ENCODE measurements at regions not wholly inside any gene's neighbourhood (a gene's known extent, or its start where the extent isn't known, plus 50 kb on each side); places are given as distances from the start of the nearest gene placed in this dataset.
"Not testable (repeated sequence)": the region's sequence is repeated elsewhere in the genome, so short reads cannot be mapped to it uniquely, and the experiment has no call there.

DNA sequence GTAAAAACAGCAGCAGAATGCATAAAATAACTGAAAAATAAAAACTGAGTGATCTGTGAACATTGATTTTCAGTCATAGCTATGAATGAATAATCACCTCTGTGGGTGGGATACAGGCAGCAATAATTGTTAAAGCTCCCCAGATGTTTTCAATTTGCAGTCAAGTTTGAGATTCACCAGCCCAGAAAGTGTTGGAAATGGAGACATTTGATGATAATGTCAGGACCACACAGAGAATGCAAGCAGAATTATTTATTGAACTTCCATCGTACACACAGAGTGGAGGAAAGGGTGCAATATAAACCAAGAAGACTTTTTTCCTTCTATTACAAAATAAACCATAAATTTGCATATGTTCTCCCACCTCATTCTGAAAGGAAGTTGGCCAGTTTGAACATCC is 601.7 kb downstream of the ANKRD7 start:
- no peak for DNase-seq

DNA sequence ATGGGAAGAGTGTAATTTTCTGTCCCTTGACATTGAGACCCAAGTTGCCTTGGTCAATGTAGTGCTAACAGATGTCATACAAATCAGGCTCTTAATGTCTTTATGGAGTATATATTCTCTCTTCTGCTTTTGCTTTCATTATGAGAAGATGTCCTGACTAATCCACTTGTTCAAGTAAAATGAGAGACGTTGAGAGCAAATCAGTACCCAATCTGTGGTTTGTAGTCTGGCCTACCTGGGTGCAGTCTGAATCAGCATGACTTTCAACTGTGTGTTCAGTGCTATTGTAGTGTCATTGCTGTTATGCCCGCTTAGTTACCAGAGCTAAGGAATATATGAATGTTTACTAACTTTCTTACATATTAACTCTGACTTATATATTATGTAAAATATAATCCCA is 612.4 kb downstream of the ANKRD7 start:
- DNase-seq = no peak

DNA sequence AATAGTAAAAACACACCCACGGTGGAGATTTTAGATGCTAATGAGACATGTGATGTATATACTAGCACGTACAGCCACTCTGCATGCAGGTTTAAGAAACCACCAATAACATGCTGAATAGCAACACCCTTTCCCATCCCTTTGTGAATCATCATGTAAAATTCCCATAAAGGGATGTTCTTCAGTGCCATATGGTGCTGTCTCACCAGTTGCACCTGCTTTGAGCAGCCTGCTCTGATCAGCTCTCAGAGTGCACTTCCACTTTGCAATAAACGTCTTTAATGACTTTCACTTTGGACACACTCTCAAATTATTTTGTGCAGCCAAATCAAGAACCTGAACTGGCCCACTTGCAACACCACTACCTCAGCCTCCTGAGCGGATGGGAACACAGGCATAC is 615.0 kb downstream of the ANKRD7 start:
- peak in 1 of 14 donors; percentile 38 for DNase-seq

DNA sequence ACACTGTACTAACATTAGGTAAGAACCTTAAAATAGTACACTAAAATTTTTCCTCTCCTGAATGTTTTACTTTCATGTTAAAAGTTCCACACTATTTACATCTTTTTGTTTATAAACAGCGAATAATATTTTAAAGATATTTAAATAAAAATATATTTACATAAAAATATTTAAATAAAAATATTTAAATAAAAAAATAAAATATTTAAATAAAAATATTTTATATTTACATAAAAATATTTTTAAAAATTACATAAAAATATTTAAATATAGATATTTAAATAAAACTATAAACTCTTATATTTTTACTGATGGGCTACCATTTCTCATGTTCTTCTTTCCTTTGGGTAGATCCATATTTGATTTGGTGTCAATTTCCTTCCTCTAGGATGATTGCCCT is 619.0 kb downstream of the ANKRD7 start:
- no peak for DNase-seq

DNA sequence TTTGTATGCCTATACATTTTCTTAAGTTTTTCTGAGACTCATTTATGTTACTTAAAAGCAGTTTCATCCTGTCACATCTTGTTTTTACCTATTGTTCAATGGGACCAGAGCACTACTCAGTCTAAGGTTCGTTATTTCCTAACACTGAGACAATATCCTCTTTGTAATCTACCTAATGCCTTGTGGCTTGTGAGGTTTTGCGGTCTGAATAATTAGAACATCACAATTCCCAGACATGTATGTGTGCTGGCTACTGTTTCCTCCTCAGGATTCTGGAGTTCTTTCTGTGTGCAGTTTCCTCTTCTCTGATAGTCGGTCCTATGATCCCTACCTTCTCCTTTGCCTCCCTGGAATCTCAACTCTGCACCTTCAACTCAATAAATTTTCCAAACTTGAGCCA is 620.2 kb downstream of the ANKRD7 start:
- no peak for DNase-seq

DNA sequence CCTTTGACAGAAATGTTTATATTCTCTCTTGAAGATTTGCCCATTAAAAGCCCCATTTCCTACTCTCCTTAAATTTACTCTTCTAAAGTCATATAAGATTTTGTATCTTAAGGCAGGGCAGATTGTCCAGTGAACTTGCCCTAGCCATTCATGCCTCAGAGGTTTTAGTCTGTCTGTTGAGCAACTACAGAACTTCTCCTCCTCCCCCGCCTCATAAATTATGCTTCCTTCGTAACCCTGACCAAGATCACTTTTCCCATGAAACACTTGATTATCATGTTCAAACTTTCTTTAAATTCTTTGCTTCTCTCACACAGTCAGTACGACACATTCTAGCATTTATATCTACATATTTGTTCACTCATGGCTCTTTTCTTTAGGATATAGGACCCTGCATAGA is 621.3 kb downstream of the ANKRD7 start:
- no peak for DNase-seq

DNA sequence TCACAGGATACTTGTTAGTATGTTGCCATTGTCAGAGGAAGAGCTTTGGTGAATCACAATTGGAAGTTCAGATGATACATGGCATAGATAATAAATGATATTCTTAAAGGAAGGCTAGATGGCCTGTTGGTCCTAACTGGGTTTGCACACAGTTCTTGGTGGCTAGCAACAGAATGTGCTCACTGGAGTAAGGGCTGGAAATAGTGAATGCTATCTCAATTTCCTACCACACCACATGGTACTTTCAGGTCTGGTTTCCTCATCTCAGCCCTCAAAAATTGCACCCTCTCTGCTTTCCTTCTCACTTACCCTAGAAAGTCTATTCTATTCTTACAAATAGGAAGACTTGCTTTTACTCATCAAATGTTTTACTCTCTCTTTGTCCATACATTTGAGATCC is 622.5 kb downstream of the ANKRD7 start:
- no peak for DNase-seq

DNA sequence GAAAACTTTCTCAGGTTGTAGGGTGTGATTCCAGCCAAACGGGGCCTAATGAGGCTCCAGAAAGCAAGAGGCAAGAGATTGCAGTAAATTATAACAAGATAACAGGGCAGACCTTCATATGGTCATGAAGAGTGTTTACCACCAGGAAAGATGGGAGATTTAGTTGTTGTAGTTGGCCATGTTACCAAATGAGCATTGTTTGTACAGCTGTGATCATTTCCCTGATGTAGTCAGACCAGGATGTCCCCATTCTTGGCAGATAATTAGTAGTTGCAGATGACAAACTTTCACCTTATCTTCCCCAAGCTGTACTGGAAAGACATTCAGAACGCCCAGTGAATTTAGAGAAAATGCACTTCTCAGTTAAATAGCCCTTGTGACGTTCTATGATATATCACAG is 630.8 kb downstream of the ANKRD7 start:
- DNase-seq = no peak

DNA sequence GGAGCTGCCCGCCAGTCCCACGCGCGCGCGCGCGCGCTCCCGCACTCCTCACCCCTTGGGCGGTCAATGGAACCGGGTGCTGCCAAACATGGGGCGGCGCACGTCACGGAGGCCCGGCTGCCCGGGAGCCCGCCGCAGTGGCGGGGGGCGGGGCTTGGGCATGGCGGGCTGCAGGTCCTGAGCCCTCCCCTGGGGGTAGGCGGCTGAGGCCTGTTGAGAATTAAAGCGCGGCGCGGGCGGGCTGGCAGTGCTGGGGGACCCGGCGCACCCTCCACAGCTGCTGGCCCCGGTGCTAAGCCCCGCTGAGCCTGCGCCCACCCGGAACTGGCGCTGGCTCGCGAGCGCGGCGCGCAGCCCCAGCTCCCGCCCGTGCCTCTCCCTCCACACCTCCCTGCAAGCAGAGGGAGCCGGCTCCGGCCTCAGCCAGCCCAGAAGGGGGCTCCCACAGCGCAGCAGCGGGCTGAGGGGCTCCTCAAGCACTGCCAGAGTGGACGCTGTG is 634.2 kb downstream of the ANKRD7 start:
- peak in 1 of 14 donors; percentile 10 for DNase-seq

DNA sequence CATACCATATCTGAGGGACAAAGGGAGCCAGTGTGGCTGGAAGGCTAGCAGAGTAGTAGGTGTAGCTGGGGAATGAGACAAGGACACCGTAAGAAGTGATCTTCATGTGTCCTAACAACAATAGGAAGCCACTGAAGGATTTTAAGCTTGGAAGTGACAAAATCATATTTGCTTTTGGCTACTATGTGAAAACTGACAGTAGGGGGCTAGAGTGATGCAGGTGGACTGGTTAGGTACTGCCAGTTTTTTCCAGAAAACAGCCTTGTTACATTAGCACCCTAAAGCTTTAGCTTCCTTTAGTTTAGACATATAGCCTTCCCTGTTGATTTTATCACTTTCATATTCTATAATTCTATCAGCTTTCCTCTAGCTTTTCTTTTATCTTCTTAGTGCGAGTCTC is 637.1 kb downstream of the ANKRD7 start:
- DNase-seq = peak in 1 of 14 donors; percentile 57

DNA sequence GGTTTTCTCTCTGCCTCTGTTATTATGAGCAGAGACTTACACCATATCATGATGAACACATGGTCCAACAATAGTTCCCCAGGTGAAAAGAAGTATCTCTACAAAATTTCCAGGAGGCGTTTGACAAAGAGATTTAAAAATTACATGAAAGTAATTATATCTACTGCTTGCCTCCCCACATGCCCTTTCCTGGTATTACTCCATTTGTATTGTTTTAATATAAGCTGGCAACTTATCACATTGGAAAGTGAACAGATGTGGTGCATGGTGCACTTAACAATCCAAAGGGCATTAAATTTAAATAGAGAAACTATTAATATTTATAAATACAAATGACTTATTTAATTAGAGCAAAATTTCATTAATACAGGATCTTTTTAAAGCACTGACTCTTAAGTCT is 638.2 kb downstream of the ANKRD7 start:
- no peak for DNase-seq

DNA sequence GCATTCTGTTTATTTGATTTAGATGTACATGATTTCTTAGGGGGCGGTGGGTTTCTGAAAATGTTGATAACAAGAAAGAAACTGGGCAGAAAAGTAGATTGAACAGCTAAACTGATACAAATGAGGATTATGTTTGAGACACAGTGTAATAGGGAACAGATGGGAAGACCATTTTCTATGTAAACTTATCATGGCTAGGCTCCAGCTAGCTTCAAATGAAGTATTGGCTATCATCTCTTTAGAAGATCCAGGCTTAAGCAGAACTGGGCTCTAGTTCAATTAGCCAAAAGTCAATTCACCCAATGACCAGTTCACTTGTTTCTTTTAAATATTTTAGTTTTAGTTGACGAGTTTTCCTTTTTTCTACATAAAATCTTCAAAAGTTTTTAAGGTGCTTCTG is 639.5 kb downstream of the ANKRD7 start:
- peak in 1 of 14 donors; percentile 22 for DNase-seq

DNA sequence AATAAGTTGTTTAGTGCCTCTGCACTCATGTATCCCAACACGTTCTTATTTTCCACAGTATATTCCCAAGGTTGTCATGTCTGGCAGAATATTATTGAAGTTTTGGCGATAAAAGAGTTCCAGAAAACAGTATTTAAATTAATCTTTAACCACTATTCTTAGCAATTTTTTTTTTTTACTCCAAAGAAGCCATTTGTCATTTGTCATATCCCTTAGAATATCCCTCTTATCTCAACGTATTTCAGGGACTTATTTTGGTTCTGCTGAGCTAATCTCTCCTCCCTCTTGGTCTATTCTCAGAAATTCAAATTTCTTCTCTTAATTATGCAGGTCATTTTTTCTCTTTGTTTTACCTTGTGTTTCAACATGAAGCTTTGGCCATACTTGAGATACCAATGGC is 643.4 kb downstream of the ANKRD7 start:
- no peak for DNase-seq

DNA sequence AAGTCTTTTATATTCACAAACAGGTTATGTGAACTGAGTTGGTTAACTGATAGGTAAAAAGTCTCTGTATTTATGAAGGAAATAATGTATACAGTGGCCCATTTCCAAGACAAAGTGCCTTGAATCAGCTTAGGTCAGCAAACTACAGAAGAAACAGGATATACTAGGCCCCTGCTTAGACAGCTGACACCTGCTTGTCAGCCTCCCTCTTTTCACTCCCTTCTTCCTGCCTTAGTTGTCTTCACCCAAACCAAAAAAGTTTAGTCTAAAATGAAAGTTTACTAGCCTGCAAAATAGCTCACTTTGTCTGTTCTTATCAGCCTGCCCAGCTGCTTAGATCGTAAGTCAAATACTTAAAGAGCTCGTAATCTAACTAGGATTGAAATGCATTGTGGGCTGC is 644.6 kb downstream of the ANKRD7 start:
- DNase-seq = not testable (repeated sequence)

DNA sequence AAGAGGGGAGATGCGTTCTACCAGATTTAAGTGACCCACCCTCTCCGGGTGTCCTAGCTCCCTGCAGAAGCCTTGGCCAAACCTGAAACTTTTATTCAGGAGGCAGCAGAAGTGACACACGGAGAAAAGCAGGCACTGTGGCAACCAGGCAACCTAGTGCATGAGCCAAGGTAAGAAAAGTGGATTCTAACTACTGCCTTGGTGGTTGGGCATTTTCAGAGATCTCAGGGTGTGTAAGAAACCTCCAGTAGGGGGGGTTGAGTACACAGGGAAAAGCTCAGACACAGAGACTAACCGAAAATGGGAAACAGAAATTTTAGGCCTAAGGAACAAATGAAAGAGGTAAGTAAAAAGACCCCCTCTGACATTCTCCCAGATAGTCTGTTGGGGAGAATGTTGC is 645.7 kb downstream of the ANKRD7 start:
- DNase-seq = no peak

DNA sequence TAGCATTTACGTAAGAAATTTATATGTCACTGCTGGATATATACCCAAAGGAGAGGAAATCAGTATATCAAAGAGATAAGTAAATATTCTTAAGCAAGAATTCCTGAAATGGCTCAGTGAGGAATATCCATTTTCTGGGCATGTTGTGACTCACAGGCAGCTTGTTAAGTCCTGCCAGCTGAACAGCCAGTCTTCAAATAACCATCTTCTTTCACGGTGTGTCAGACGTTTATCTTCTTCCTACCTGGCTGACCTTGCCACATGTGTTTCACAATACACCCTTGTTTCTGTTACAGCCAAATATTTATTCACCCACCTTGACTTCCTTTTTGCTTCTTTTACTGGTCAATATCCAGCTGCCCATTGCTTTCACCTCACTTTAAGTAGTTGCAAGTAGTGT is 648.1 kb downstream of the ANKRD7 start:
- DNase-seq = no peak

DNA sequence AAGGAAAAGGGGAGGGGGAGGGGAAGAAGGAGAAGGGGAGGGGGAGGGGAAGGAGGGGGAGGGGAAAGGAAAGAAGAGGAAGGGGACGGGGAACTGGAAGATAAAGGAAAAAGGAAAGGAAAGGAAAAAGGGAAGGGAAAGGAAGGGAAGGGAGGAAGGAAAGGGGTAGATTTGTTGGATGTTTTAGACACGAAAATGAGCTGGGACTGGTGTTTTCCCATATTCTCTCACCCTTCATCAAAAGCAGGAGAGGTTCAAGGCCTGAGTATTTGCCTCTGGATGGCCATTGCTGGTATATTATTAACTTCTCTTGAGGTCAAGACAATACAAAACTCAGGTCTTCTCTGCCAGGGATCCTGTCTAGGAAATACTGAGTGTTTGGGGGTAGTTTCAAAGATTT is 652.7 kb downstream of the ANKRD7 start:
- DNase-seq = no peak

DNA sequence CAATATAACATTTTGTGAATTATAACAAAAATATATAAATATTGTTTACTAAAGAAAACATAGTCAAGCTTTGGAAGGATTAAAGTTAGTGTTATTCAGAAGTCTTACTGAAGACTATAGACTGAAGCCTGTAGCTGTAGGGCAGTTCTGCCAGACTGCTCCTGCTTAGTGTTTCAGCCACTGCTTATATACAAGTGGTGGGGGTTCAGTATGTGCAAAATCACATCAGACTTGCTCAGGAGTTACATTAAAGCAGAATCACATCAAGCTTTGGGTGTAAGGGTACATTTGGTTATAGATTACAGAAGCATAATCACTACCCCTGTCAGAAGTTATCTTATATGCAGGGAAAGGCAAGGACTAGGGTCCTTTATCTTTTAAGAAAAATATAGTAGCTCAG is 653.8 kb downstream of the ANKRD7 start:
- no peak for DNase-seq

DNA sequence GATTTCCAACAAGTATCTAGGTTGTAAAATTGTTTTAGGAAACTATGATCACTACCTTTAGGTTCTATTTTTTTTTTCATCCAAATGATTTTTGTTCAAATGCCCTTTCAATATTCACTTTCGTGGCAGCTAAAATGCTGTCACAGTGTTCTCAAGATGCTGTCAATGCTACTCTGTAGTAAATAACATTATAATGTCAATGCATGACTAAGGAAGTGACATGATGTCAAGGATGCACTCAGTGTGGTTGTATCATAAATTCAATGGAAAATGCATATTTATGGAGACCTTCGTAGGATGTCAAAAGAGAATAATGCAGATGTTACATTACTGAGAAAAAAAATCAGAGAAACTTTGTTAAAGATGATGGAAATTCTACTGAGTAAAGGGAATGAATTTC is 673.8 kb downstream of the ANKRD7 start:
- no peak for DNase-seq

DNA sequence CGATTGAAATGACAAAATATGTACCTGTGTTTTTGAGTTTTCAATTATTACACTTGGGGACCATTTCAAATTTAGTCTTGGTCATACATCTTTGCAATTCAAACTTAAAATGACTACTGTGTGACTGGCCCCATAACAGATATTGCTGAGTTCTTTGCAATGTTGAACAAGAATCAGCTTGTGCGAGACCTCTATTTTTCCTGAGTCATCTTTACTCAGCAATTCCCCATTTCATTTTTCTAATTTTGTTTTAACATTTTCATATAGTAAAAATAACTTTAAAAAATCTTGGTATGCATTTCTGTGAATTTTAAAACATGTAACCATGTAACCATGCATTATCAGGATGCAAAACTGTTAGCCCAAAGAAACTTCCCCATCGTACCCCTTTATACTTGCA is 678.1 kb downstream of the ANKRD7 start:
- no peak for DNase-seq

DNA sequence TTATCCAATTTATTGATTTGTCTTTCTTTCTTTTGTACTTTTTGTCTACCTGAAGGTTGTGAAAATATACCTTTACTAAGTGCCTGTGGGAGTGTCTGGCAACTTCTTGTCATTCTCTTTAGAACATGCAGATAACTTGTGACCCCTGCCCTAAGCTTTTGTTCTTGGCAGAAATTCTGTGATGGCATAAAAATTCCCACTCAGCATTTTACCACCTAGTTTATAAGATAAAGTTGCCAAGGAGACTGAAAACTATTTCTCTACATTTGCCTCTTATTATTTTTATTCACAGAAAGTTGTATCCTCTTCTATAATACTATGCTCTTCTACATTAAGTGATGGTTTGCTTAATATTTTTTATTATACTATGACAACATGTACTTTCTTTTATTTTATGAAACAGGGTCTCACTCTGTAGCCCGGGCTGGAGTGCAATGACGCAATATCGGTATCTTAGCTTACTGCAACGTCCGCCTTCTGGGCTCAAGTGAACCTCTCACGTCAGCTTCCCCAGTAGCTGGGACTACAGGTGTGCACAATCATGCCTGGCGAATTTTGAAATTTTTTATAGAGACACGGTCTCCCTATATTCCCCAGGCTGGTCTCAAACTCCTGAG is 683.5 kb downstream of the ANKRD7 start:
- no peak for DNase-seq

DNA sequence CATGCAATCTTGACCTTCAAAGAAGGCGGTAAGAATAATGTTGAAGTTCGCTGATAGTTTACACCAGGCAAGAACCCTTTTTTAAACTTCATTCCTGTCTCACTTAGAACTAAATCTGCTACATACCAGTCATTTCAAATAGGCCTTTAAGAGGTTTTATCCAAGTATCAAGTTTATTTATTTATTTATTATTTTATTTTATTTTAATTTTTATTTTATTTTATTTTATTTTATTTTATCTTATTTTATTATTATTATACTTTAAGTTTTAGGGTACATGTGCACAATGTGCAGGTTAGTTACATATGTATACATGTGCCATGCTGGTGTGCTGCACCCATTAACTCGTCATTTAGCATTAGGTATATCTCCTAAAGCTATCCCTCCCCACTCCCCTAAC is 691.6 kb downstream of the ANKRD7 start:
- not testable (repeated sequence) for DNase-seq

DNA sequence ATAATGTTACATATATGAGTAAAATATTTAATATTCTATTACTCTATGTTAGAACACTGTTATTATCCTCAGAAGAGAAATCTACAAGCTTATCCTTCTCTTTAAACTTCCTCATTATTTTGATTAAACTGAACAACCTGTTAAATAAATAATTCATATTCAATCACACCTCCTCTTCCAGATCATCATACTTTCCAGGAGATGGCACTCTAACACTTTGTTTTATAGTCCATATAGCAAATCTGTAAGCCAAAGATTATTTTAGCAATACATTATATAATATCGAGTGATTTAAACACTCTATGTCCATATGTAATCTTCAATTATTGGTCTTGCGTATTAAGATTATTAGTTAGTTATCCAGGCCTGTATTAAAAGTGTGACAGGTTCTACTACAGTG is 694.1 kb downstream of the ANKRD7 start:
- DNase-seq = no peak

DNA sequence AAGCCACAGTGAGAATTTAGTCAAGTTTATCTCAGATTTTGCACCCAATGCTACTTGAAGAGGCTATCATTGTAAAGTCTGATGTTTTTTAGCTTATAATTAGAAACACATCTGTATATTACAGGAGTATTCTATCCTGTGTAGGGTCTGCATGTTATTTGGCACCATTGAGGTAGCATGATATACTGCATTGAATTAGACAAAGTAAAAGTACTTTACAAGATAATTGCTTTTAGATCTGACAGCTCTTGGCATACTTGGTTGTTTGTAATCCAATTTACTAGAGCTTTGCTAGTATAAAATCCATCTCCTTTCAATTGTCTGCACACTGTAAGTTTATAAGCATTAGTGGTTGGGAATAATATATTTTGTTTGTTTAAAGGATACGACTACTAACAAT is 714.3 kb downstream of the ANKRD7 start:
- DNase-seq = no peak

DNA sequence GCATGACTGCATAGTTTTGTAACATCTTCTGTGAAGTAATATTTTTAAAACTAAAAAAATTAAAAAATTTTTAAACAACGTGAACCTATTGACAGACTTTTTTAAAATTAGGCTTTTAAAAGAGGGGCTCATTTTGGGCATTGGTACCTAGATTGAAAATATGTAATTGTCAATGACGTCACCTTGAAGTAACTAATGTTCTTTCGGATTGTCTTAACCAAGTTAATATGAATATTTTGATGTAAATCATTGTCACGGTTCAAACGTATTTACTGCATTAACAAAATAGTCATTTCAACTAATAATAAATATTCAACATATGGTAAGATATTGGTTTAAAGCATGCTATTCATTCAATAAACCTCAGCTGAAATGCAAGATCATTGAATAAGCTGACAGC is 719.8 kb downstream of the ANKRD7 start:
- no peak for DNase-seq

All from C1 segment of cervical spinal cord (tissue), 14 donors.